KMS-11 (cell line): ENCODE measurements at regions not wholly inside any gene's neighbourhood (a gene's known extent, or its start where the extent isn't known, plus 50 kb on each side); places are given as distances from the start of the nearest gene placed in this dataset.
"Not testable (repeated sequence)": the region's sequence is repeated elsewhere in the genome, so short reads cannot be mapped to it uniquely, and the experiment has no call there.

Experiments used
- H2AFZ ChIP-seq: fragments of 200-600 bp; sonication (generic); 2 replicates; pipeline ENCODE4 v1.6.1; 2016; ENCODE audit warnings: antibody characterized with exemption, mixed run types, low read depth
- H3K27ac ChIP-seq: fragments of 200-600 bp; sonication (generic); 2 replicates; pipeline ENCODE4 v1.6.1; 2016; ENCODE audit warnings: mild to moderate bottlenecking, mixed run types
- H3K27me3 ChIP-seq: fragments of 200-600 bp; sonication (generic); 2 replicates; pipeline ENCODE4 v1.6.1; 2017; ENCODE audit warnings: mild to moderate bottlenecking, low read depth, mixed run types, moderate library complexity; ENCODE audit not compliant: insufficient read depth
- H3K36me3 ChIP-seq: fragments of 200-600 bp; sonication (generic); 2 replicates; pipeline ENCODE4 v1.6.1; 2017; ENCODE audit warnings: mild to moderate bottlenecking, mixed run types; ENCODE audit not compliant: insufficient read depth
- H3K4me1 ChIP-seq: fragments of 200-600 bp; sonication (generic); 2 replicates; pipeline ENCODE4 v1.6.1; 2016; ENCODE audit warnings: mild to moderate bottlenecking, low read depth, mixed run types; ENCODE audit not compliant: poor library complexity, severe bottlenecking
- H3K4me2 ChIP-seq: fragments of 200-600 bp; sonication (generic); 2 replicates; pipeline ENCODE4 v1.7.0; 2016; ENCODE audit warnings: mild to moderate bottlenecking, mixed run types
- H3K4me3 ChIP-seq: fragments of 200-600 bp; sonication (generic); IDR thresholded peaks from 2 replicates; pipeline ENCODE4 v1.6.1; 2017; ENCODE audit warnings: low read depth, low read length, mixed read lengths; ENCODE audit not compliant: insufficient read depth
- H3K79me2 ChIP-seq: fragments of 200-600 bp; sonication (generic); 2 replicates; pipeline ENCODE4 v1.6.1; 2016; ENCODE audit warnings: low read depth, mixed run types; ENCODE audit not compliant: insufficient read depth
- H3K9ac ChIP-seq: fragments of 200-600 bp; sonication (generic); 2 replicates; pipeline ENCODE4 v1.6.1; 2016; ENCODE audit warnings: mild to moderate bottlenecking, mixed run types
- H4K20me1 ChIP-seq: fragments of 200-600 bp; sonication (generic); 2 replicates; pipeline ENCODE4 v1.6.1; 2016; ENCODE audit warnings: mild to moderate bottlenecking, mixed run types; ENCODE audit not compliant: insufficient read depth
- TF ChIP-seq, protein P1 (sequence below): fragments of 200-600 bp; sonication (generic); conservative IDR thresholded peaks from 2 replicates; pipeline ENCODE4 v1.6.1; 2017; ENCODE audit warnings: low read depth, mild to moderate bottlenecking, antibody characterized with exemption, low read length, moderate library complexity, mixed read lengths

DNA sequence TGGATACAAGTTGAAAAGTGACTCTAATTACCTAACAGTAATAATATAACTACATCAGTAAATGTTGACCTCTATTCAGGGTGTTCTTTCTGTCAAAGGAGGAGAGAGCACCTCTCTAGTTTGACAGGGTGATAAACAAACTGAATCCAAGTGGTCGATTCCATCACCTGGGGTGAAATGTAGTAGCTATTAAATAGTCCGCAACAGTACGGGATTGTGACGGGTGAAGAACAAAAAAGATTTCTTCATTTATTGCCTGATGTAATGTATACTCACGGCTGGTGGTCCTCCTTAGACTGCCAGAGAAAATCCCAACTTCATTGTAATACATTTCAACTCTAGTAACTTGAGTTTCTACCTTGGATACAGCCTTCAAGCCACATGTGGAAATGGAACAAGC lies 292.5 kb upstream of the CELF2 start:
- H3K79me2 ChIP-seq, result no peaks in the 10 kb centered on the region
- H3K27ac ChIP-seq, result no peak overlapping the region
- peaks cover 12% of the 10 kb centered on the region for H3K4me1 ChIP-seq
- H3K36me3 ChIP-seq, result no peaks in the 10 kb centered on the region
- H3K9ac ChIP-seq, result no peak overlapping the region
- no peak overlapping the region for H3K4me3 ChIP-seq
- TF ChIP-seq, protein P1, sequence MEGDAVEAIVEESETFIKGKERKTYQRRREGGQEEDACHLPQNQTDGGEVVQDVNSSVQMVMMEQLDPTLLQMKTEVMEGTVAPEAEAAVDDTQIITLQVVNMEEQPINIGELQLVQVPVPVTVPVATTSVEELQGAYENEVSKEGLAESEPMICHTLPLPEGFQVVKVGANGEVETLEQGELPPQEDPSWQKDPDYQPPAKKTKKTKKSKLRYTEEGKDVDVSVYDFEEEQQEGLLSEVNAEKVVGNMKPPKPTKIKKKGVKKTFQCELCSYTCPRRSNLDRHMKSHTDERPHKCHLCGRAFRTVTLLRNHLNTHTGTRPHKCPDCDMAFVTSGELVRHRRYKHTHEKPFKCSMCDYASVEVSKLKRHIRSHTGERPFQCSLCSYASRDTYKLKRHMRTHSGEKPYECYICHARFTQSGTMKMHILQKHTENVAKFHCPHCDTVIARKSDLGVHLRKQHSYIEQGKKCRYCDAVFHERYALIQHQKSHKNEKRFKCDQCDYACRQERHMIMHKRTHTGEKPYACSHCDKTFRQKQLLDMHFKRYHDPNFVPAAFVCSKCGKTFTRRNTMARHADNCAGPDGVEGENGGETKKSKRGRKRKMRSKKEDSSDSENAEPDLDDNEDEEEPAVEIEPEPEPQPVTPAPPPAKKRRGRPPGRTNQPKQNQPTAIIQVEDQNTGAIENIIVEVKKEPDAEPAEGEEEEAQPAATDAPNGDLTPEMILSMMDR, result no peak
- no peaks in the 10 kb centered on the region for H4K20me1 ChIP-seq
- H2AFZ ChIP-seq, result no peak overlapping the region
- H3K4me2 ChIP-seq, result no peak overlapping the region
- H3K27me3 ChIP-seq, result no peaks in the 10 kb centered on the region

DNA sequence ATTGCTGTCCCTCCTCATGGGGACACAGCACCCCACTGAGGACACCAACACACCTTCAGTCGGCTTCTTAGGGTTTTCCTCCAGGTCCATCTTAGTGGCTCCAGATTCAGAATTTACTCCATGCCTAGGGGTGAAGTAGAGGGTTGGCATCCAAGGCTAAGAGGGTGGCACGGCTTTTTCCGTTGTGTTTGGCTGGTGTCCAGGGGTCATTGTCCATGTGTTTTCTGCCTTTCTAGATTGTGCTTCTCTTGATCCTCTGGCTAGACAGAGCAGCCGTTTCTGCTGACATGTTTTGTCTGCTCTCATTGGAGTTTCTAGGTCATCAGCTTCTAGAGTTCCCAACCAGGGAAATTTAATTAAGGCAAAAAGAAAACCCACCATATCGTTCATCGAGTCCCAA lies 291.6 kb upstream of the CELF2 start:
- no peak overlapping the region for H3K27ac ChIP-seq
- H2AFZ ChIP-seq, result no peak overlapping the region
- H3K9ac ChIP-seq, result no peak overlapping the region
- no peaks in the 10 kb centered on the region for H3K79me2 ChIP-seq
- no peak overlapping the region for H3K4me3 ChIP-seq
- H3K4me2 ChIP-seq, result no peak overlapping the region
- no peaks in the 10 kb centered on the region for H3K27me3 ChIP-seq
- no peaks in the 10 kb centered on the region for H4K20me1 ChIP-seq
- TF ChIP-seq, protein P1, result no peak
- H3K36me3 ChIP-seq, result no peaks in the 10 kb centered on the region
- peaks cover 12% of the 10 kb centered on the region for H3K4me1 ChIP-seq

DNA sequence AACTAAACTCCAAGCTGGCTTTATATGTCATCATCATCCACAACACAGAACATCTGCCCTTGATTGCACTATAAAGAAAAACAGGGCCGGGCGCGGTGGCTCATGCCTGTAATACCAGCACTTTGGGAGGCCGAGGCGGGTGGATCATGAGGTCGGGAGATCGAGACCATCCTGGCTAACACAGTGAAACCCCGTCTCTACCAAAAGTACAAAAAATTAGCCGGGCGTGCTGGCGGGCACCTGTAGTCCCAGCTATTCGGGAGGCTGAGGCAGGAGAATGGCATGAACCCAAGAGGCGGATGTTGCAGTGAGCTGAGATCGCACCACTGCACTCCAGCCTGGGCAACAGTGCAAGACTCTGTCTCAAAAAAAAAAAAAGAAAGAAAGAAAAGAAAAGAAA lies 290.3 kb upstream of the CELF2 start:
- H3K4me1 ChIP-seq, result peaks cover 11% of the 10 kb centered on the region
- H3K27me3 ChIP-seq, H3K79me2 ChIP-seq, H2AFZ ChIP-seq, H3K4me3 ChIP-seq, H3K27ac ChIP-seq, H3K9ac ChIP-seq, H3K4me2 ChIP-seq, H3K36me3 ChIP-seq, H4K20me1 ChIP-seq: not testable (repeated sequence)

DNA sequence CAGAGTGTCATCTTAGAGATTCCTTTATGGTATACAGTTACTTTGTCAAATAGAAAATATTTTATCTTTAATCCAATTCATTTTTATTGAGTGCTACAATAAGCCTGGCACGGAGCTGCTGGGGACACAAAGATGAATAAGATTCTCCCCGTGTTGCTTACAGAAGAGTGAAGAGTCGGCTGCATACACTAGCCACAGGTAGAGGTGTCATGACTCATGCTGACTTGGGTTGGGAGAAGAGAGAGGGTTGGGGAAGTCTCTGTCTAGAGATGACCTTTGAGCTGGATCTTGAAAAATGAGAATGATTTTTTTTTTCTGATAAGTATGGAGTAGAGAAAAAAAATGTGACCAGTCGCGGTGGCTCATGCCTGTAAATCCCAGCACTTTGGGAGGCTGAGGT lies 289.9 kb upstream of the CELF2 start:
- Histone ChIP-seq H3K79me2 (no peaks in the 10 kb centered on the region), H3K4me1 (peaks cover 7% of the 10 kb centered on the region), H3K9ac (no peak overlapping the region), H4K20me1 (no peaks in the 10 kb centered on the region), H3K4me2 (no peak overlapping the region), H3K27ac (no peak overlapping the region), H3K4me3 (no peak overlapping the region), H3K27me3 (no peaks in the 10 kb centered on the region), H2AFZ (no peak overlapping the region), H3K36me3 (no peaks in the 10 kb centered on the region)
- TF ChIP-seq, protein P1, result no peak

DNA sequence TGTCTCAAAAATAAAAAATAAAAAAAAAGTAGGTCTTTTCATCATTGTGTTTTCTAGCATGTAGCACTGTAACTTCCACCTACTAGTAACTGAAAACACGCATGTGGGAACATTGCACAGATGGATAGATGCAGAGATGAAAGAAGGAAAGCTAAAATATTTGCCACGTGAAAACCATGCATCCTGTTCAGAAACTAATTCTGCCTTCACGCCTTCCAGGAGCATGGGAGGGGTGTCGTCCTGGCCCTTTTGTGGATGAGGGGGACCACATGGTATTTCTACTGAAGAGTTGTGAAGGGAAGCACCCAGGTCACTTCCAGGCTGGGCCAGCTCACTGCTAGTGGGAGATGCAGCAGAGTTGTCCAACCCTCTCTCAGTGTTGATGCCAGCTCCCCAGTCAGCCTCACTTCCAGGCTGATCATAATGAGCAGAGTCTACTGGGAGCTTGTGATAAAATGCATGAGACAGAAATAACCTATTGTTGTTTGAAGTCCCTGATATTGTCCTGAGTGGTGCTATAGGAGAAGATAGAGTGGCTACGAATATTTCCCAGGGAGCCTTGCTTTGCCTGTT lies 287.1 kb upstream of the CELF2 start:
- Histone ChIP-seq H3K27ac (no peak overlapping the region), H3K4me3 (no peak overlapping the region), H3K9ac (no peak overlapping the region), H3K27me3 (no peaks in the 10 kb centered on the region), H4K20me1 (no peaks in the 10 kb centered on the region), H3K4me2 (no peak overlapping the region), H3K36me3 (no peaks in the 10 kb centered on the region), H3K4me1 (peaks cover 5% of the 10 kb centered on the region), H2AFZ (no peak overlapping the region), H3K79me2 (no peaks in the 10 kb centered on the region)
- TF ChIP-seq, protein P1, result no peak
